ENCODE measurements at regions not wholly inside any gene's neighbourhood (a gene's known extent, or its start where the extent isn't known, plus 50 kb on each side); places are given as distances from the start of the nearest gene placed in this dataset.

DNA sequence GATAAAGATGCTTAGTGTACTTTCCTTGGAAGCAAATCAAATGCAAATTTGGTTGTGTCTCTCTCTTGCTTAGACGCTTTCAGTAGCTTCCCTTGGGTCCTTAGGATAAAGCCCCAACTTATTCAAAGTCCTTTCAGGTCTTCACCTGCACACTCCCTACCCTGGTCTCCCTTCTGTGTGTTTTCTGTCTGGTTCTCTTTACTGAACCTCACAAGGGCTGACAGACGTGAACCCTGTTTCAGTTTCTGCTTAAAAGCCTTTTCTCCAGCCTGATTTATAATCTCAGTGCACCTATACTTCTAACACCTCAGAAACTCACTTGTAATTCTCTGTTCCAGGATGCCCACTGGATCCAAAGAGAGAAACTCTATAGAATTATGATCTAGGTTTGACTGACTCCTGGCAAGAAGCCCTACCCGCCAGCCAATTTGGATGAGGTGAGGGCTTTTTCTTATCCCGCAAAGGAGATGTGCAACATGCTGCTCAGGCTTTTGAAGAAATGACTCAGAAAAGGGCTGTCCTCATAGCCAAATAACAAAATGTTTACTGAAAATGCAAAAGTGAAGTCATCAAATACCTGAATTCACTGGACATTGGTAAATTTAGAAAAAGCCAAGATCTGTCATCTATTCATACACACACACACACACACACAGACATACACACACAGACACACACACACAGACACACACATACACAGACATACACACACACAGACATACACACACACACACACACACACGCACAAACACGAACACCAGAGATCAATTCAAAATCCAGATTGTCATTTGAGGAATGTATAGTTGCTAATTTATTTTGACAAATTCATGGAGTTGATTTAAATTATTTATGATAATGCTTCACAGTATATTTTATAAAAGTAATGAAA, 102.4 kb upstream of the EOMES start:
- TF ChIP-seq, protein P1, sequence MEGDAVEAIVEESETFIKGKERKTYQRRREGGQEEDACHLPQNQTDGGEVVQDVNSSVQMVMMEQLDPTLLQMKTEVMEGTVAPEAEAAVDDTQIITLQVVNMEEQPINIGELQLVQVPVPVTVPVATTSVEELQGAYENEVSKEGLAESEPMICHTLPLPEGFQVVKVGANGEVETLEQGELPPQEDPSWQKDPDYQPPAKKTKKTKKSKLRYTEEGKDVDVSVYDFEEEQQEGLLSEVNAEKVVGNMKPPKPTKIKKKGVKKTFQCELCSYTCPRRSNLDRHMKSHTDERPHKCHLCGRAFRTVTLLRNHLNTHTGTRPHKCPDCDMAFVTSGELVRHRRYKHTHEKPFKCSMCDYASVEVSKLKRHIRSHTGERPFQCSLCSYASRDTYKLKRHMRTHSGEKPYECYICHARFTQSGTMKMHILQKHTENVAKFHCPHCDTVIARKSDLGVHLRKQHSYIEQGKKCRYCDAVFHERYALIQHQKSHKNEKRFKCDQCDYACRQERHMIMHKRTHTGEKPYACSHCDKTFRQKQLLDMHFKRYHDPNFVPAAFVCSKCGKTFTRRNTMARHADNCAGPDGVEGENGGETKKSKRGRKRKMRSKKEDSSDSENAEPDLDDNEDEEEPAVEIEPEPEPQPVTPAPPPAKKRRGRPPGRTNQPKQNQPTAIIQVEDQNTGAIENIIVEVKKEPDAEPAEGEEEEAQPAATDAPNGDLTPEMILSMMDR (IDR thresholded peaks at IDR 0.05; ENCODE audit: insufficient read depth, low read length, poor library complexity, severe bottlenecking): no peak
- Histone ChIP-seq H3K27me3 (ENCODE audit: control insufficient read depth, insufficient read depth, low read length) (no peaks in the 10 kb centered on the region), H3K36me3 (ENCODE audit: control insufficient read depth, insufficient read depth, low read length) (no peaks in the 10 kb centered on the region), H3K4me3 (ENCODE audit: low read depth, low read length) (no peak overlapping the region)
- no peak for DNase-seq (ENCODE audit: low read depth)

DNA sequence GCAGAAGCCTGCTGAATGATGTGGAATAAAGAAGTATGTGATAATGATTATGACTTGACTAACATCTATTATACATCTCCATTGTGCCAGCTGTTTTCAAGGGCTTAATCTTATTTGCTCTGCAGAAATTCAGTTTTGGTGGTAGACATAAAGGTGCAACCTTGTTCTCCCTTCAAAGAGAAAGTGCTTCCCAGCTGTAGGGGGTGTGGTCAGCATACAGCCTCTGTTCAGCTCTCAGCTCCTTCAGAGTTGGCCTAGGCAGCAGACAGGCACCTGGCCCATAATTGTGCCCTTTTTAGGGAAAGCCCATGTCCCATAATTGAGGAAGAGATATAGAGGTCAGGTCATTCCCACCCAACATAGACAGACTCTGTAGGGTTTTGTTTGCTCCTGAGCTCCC, 104.3 kb upstream of the EOMES start:
- H3K36me3 ChIP-seq (ENCODE audit: control insufficient read depth, insufficient read depth, low read length): no peaks in the 10 kb centered on the region
- no peak overlapping the region for H3K4me3 ChIP-seq (ENCODE audit: low read depth, low read length)
- no peak for DNase-seq (ENCODE audit: low read depth)
- H3K27me3 ChIP-seq (ENCODE audit: control insufficient read depth, insufficient read depth, low read length): no peaks in the 10 kb centered on the region
- TF ChIP-seq, protein P1 (IDR thresholded peaks at IDR 0.05; ENCODE audit: insufficient read depth, low read length, poor library complexity, severe bottlenecking): no peak

DNA sequence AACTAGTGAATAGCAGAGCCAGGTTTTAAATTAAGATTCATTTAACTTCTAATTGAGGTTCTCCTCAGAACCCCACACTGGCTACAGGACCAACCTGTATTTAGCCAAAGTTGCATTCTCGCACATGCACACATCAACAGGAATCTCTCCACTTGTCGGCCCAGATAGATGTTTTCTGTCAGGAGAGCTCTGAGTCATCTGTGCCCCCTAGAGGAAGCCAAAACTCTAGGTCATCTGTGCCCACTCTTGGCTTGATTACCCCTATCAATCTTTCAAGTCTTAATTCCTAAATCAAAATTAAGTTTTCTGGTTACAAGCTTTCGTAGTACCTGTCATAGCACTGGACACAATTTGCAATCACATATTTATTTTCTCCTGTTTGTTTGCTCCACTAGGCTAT, 104.9 kb upstream of the EOMES start:
- DNase-seq (ENCODE audit: low read depth): no peak
- H3K36me3 ChIP-seq (ENCODE audit: control insufficient read depth, insufficient read depth, low read length): no peaks in the 10 kb centered on the region
- no peaks in the 10 kb centered on the region for H3K27me3 ChIP-seq (ENCODE audit: control insufficient read depth, insufficient read depth, low read length)
- TF ChIP-seq, protein P1 (IDR thresholded peaks at IDR 0.05; ENCODE audit: insufficient read depth, low read length, poor library complexity, severe bottlenecking): no peak
- no peak overlapping the region for H3K4me3 ChIP-seq (ENCODE audit: low read depth, low read length)

DNA sequence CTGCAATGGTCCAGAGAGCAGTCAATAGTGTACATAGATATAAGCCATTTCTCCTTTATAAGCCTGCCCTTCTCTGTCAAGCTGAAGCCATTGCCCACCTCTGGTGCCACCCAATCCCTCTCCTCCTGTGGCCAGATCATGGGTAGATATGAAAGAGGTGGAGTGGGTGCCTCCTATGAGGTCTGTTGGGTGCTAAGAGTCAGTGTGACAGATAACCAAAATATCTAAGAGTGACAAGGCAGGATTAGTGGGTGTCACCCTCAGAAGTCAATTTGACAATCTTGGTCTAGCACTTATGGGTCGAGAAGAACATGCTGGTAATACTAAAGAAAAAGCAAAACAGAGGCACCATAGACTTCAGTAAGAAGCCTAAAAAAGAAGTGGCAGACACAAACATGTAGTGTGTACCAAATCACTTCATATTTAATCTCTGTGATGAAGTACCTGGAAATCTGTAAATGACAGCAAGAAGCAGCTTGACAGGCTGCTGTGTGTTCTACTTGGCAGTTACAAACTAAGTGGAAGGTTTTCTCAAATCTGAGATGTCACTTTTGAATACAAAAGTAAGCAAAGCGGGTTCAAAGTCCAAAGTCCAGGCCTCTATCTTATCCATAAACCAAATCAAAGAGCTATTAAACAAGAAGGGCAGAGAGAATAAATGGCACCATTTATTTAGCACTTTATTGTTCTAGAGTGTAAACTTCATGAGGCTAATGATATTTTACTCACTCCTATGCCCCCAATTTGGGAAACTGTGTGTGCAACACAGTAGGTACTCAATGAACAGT, 118.9 kb upstream of the EOMES start:
- Histone ChIP-seq H3K36me3 (ENCODE audit: control insufficient read depth, insufficient read depth, low read length) (no peaks in the 10 kb centered on the region), H3K4me3 (ENCODE audit: low read depth, low read length) (no peak overlapping the region), H3K27me3 (ENCODE audit: control insufficient read depth, insufficient read depth, low read length) (no peaks in the 10 kb centered on the region)
- no peak for DNase-seq (ENCODE audit: low read depth)
- TF ChIP-seq, protein P1 (IDR thresholded peaks at IDR 0.05; ENCODE audit: insufficient read depth, low read length, poor library complexity, severe bottlenecking): no peak

DNA sequence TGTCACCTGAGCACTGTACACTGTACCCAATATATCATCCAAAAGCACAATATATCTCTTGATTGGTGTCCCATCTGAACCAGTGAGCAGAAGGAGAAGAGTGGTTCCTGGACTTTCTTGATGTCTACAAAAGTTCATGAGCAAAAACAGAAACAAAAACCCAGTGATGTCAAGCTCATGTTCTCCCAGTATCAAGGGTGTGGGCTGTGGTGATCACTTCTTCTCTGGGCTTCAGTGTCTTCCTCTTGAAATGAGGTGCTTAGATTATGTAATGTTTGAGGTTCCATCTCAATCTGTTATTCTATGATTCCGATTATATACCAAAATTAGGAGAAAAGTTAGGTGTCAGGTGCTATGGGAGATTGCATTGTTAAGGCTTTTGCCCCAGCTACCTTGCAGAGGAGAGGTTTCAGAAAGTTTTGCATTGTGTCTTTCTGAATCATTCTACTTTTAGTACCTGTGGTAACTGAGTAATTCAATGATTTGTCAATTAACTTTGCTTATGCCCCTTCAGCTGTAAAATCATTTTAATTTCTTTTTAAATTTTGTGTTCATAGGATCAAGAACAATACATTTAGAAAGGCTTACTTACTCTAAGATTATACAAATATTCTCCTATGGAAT, 122.0 kb upstream of the EOMES start:
- DNase-seq (ENCODE audit: low read depth): no peak
- Histone ChIP-seq H3K27me3 (ENCODE audit: control insufficient read depth, insufficient read depth, low read length) (no peaks in the 10 kb centered on the region), H3K4me3 (ENCODE audit: low read depth, low read length) (no peak overlapping the region), H3K36me3 (ENCODE audit: control insufficient read depth, insufficient read depth, low read length) (no peaks in the 10 kb centered on the region)
- TF ChIP-seq, protein P1 (IDR thresholded peaks at IDR 0.05; ENCODE audit: insufficient read depth, low read length, poor library complexity, severe bottlenecking): no peak
